IMR-90 (cell line): ENCODE measurements at regions not wholly inside any gene's neighbourhood (a gene's known extent, or its start where the extent isn't known, plus 50 kb on each side); places are given as distances from the start of the nearest gene placed in this dataset.

Experiments
- ATAC-seq: fragments of 200-7000 bp; cut with Tn5 transposase; 2 replicates; pipeline ENCODE4 v1.9.1; 2020; ENCODE audit warnings: low read depth, mild to moderate bottlenecking, moderate library complexity
- BruUV-seq: library from RNA; stranded (reverse); fragments of 400-500 nt; replicated peaks from 2 replicates; lab custom pipeline; 2021; lab: Mats Ljungman, UMichigan
- CTCF ChIA-PET: fragments of 300-600 bp; formaldehyde crosslinking; extraction: SDS; loops from one replicate; lab custom pipeline; 2021; ENCODE audit warnings: antibody characterized with exemption; lab: Yijun Ruan, JAX
- POLR2A ChIA-PET: fragments of 300-600 bp; sonication (Branson Sonifier 250); formaldehyde crosslinking; loops from one replicate; lab custom pipeline; 2022; ENCODE audit warnings: antibody characterized with exemption; ENCODE audit not compliant: unreplicated experiment; lab: Charles Lee
- DNase-seq: peaks from one replicate; pipeline ENCODE4 v3.0.0; 2013
- H2AFZ ChIP-seq: replicated peaks from 2 replicates; pipeline ENCODE3; 2013; ENCODE audit warnings: low read length, mild to moderate bottlenecking; ENCODE audit not compliant: poor library complexity
- H2AK5ac ChIP-seq: 2 replicates; pipeline ENCODE4 v1.6.1; 2013; ENCODE audit warnings: low read depth, low read length, inconsistent platforms
- H2AK9ac ChIP-seq: replicated peaks from 2 replicates; pipeline ENCODE3; 2013; ENCODE audit warnings: mild to moderate bottlenecking, low read depth, low read length, moderate library complexity; ENCODE audit not compliant: poor library complexity
- H2BK120ac ChIP-seq: 2 replicates; pipeline ENCODE4 v1.6.1; 2013; ENCODE audit warnings: low read depth, low read length, inconsistent platforms
- H2BK15ac ChIP-seq: 3 replicates; pipeline ENCODE4 v1.6.1; 2013; ENCODE audit warnings: low read depth, low read length, inconsistent platforms
- H2BK20ac ChIP-seq: 2 replicates; pipeline ENCODE4 v1.6.1; 2013; ENCODE audit warnings: low read depth, mild to moderate bottlenecking, inconsistent platforms, low read length, moderate library complexity
- H2BK5ac ChIP-seq: 2 replicates; pipeline ENCODE4 v1.6.1; 2013; ENCODE audit warnings: mild to moderate bottlenecking, low read depth, low read length, inconsistent platforms; ENCODE audit not compliant: poor library complexity, severe bottlenecking
- H3K14ac ChIP-seq: replicated peaks from 2 replicates; pipeline ENCODE4 v1.6.1; 2013; ENCODE audit warnings: low read depth, low read length, inconsistent platforms
- H3K18ac ChIP-seq: 2 replicates; pipeline ENCODE4 v1.6.1; 2013; ENCODE audit warnings: low read depth, low read length, control low read depth
- H3K23ac ChIP-seq: 2 replicates; pipeline ENCODE4 v1.6.1; 2013; ENCODE audit warnings: low read depth, low read length, inconsistent platforms
- H3K27ac ChIP-seq: 2 replicates; pipeline ENCODE4 v1.5.1; 2013; ENCODE audit warnings: mild to moderate bottlenecking, control low read depth, low read length; ENCODE audit not compliant: insufficient read depth
- H3K27me3 ChIP-seq: 2 replicates; pipeline ENCODE4 v1.6.1; 2013; ENCODE audit warnings: low read length; ENCODE audit not compliant: control insufficient read depth, insufficient read depth
- H3K36me3 ChIP-seq: 2 replicates; pipeline ENCODE4 v1.6.1; 2013; ENCODE audit warnings: low read length, mixed read lengths; ENCODE audit not compliant: control insufficient read depth, insufficient read depth
- H3K4ac ChIP-seq: 2 replicates; pipeline ENCODE4 v1.6.1; 2013; ENCODE audit warnings: low read depth, low read length, inconsistent platforms
- H3K4me1 ChIP-seq: 2 replicates; pipeline ENCODE4 v1.6.1; 2013; ENCODE audit warnings: low read length, mixed read lengths; ENCODE audit not compliant: control insufficient read depth, insufficient read depth
- H3K4me2 ChIP-seq: 2 replicates; pipeline ENCODE4 v1.6.1; 2013; ENCODE audit warnings: low read depth, mild to moderate bottlenecking, control low read depth, low read length, moderate library complexity
- H3K4me3 ChIP-seq: 2 replicates; pipeline ENCODE4 v1.5.1; 2013; ENCODE audit warnings: low read depth, mild to moderate bottlenecking, control low read depth, low read length, moderate library complexity; ENCODE audit not compliant: insufficient read depth
- H3K56ac ChIP-seq: 2 replicates; pipeline ENCODE4 v1.6.1; 2013; ENCODE audit warnings: low read length, inconsistent platforms; ENCODE audit not compliant: insufficient read depth; ENCODE audit errors: extremely low read depth
- H3K79me1 ChIP-seq, 2 experiments: 2 replicates each; pipeline ENCODE4 v1.6.1; 2013; ENCODE audit warnings: low read length in 2 of 2, inconsistent platforms in 1 of 2, low read depth in 1 of 2
- H3K9ac ChIP-seq: 2 replicates; pipeline ENCODE4 v1.6.1; 2013; ENCODE audit warnings: low read depth, low read length, control low read depth
- H3K9me1 ChIP-seq: 2 replicates; pipeline ENCODE4 v1.6.1; 2013; ENCODE audit warnings: low read length, inconsistent platforms; ENCODE audit not compliant: insufficient read depth
- H3K9me3 ChIP-seq: 2 replicates; pipeline ENCODE4 v1.6.1; 2013; ENCODE audit warnings: low read length; ENCODE audit not compliant: control insufficient read depth, insufficient read depth
- H4K20me1 ChIP-seq: 2 replicates; pipeline ENCODE4 v1.6.1; 2013; ENCODE audit warnings: low read length, inconsistent platforms; ENCODE audit not compliant: insufficient read depth
- H4K5ac ChIP-seq: 2 replicates; pipeline ENCODE4 v1.6.1; 2013; ENCODE audit warnings: mild to moderate bottlenecking, low read depth, low read length, control low read depth
- H4K8ac ChIP-seq, 2 experiments: 2 replicates each; pipeline ENCODE4 v1.6.1; 2013; ENCODE audit warnings: low read depth in 2 of 2, low read length in 2 of 2, control low read depth in 1 of 2, inconsistent platforms in 1 of 2
- H4K91ac ChIP-seq: 2 replicates; pipeline ENCODE4 v1.6.1; 2013; ENCODE audit warnings: low read depth, low read length, inconsistent platforms; ENCODE audit not compliant: insufficient read depth
- CHD1 ChIP-seq: IDR thresholded peaks from 2 replicates; pipeline ENCODE4 v1.6.1; 2012; ENCODE audit warnings: low read depth, low read length, improper control_type of control experiment
- FOS ChIP-seq: fragments of 150-350 bp; IDR thresholded peaks from 2 replicates; pipeline ENCODE4 v1.6.1; 2016; ENCODE audit warnings: low read depth, low read length
- MAFK ChIP-seq: IDR thresholded peaks from 2 replicates; pipeline ENCODE4 v1.6.1; 2012; ENCODE audit warnings: low read depth, low read length, improper control_type of control experiment
- WGBS, 2 experiments: methylation state at CpG; one replicate each; pipeline versions ENCODE4 v1.1.5 to v1.1.7; 2013; ENCODE audit warnings: missing lambda C conversion rate in 2 of 2; ENCODE audit not compliant: insufficient read length in 1 of 2; ENCODE audit errors: extremely low coverage in 2 of 2; 5-methylcytosine and 5-hydroxymethylcytosine counted together
- dilution Hi-C: fragments of 300-500 bp; cut with HindIII; formaldehyde crosslinking; loops from one replicate; pipeline ENCODE4 v1.14.3; 2018; ENCODE audit warnings: low sequenced_read_pairs; ENCODE audit not compliant: unreplicated experiment
- in situ Hi-C: fragments of 300-500 bp; cut with MboI; formaldehyde crosslinking; loops from 3 replicates; pipeline ENCODE4 v1.14.3; 2019; ENCODE audit warnings: low sequenced_read_pairs, inconsistent platforms, mixed read lengths
- intact Hi-C: fragments of 100-400 bp; cut with micrococcal nuclease; formaldehyde crosslinking; loops from 2 replicates; pipeline ENCODE4 v1.10.0; 2022

DNA sequence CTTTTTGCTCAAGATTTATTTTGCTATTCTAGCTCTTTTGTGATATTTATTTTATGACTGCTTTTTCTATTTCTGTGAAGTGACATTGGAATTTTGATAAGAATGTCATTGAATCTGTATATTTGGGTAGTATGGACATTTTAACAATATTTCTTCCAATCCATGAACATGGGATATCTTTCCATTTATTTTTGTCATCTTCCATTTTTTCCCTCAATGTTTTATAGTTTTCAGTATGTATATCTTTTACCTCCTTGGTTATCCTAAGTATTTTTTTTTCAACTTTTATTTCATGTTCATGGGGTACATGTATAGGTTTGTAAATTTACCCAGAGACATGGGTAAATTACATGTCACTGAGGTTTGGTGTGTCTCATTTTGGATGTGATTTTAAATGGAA lies 74.1 kb upstream of the PREP start (continued):
- TF ChIP-seq CHD1 (no peak), MAFK (no peak)

DNA sequence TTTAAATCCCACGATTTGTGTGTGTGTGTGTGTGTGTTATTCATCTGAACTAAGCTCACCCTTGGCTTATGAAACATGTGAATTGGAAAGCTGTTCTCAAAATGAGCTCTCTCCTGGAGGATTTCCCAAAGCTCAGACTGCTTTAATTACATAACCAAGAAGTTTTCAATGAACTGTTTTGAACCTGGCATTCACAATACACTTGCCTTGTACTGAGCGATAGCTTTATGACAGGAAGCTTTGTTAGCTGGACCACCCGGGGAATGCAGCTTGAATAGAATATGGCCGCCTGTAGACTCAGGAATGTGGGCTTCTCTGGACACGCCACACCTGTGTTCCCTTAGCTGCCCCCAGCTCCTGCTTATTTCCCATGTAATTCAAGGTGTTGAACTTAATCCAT lies 71.4 kb upstream of the PREP start:
- Histone ChIP-seq H3K36me3 (no peaks in the 10 kb centered on the region), H2BK120ac (no peak overlapping the region), H3K18ac (no peak overlapping the region), H2BK5ac (no peak overlapping the region), H3K27ac (no peak overlapping the region), H3K79me1 (no peaks in the 10 kb centered on the region), H2AK5ac (no peak overlapping the region), H3K4ac (no peak overlapping the region), H3K9me1 (no peaks in the 10 kb centered on the region; the same call in 1 of the 2 replicates), H3K23ac (no peak overlapping the region), H3K27me3 (peaks cover 8% of the 10 kb centered on the region), H3K4me2 (no peak overlapping the region), H4K91ac (no peak overlapping the region), H4K5ac (no peak overlapping the region), H2BK15ac (no peak overlapping the region), H3K4me1 (no peaks in the 10 kb centered on the region), H4K20me1 (no peaks in the 10 kb centered on the region), H3K9ac (no peak overlapping the region), H3K56ac (no peak overlapping the region), H2AK9ac (no peak overlapping the region), H2AFZ (no peak overlapping the region), H3K4me3 (no peak overlapping the region), H3K14ac (no peak overlapping the region), H4K8ac (no peak overlapping the region), H3K9me3 (no peaks in the 10 kb centered on the region; the same call in 1 of the 2 replicates), H2BK20ac (no peak overlapping the region)
- TF ChIP-seq FOS, result no peak
- POLR2A ChIA-PET, result no interaction called here
- WGBS, 2 experiments, result 93% methylated on average over 2 of the region's 5 CpGs; no CpG with 5 or more reads in 1 of the 2 experiments
- ATAC-seq (no peak), DNase-seq (no peak)
- dilution Hi-C loops, result no loop called here
- BruUV-seq, result no TSS peak
- intact Hi-C loops, result no loop called here
- CTCF ChIA-PET, result interaction anchor here (1.7 kb wide), 1 partner anchor 10 kb away, joined by 10 read pairs; no protein-coding TSS in a partner anchor
- in situ Hi-C loops, result no loop called here
